A549 (cell line): ENCODE measurements at regions not wholly inside any gene's neighbourhood (a gene's known extent, or its start where the extent isn't known, plus 50 kb on each side); places are given as distances from the start of the nearest gene placed in this dataset.

Experiments
- ATAC-seq, 2 experiments: fragments of 200-7000 bp in 1 of 2; fragments of >200 bp in 1 of 2; cut with Nextera tagmentation in 1 of 2; cut with Tn5 transposase in 1 of 2; 3 replicates each; pipeline versions ENCODE4 v1.8.0 to v1.9.1; 2018 to 2020; ENCODE audit warnings: mild to moderate bottlenecking in 1 of 2, moderate library complexity in 1 of 2
- CTCF ChIA-PET: fragments of 300-600 bp; sonication (Branson Sonifier 250); formaldehyde crosslinking; extraction: SDS; loops from one replicate; lab custom pipeline; 2021; ENCODE audit warnings: antibody characterized with exemption, inconsistent platforms; lab: Yijun Ruan, JAX
- POLR2A ChIA-PET: fragments of 350-600 bp; formaldehyde crosslinking; extraction: SDS; loops from one replicate; lab custom pipeline; 2021; ENCODE audit warnings: antibody characterized with exemption, inconsistent platforms; lab: Yijun Ruan, JAX
- DNase-seq, 2 experiments: peaks; one replicate each; pipeline versions ENCODE4 v3.0.0 to v3.0.0-alpha.2; 2011 to 2016; ENCODE audit warnings: low read depth in 1 of 2, low spot score in 1 of 2
- FAIRE-seq: peaks from 2 replicates; lab custom pipeline; 2011; peaks lifted over from hg19 to GRCh38; lab: Jason Lieb, UNC
- H3K27ac ChIP-seq, 2 experiments: fragments of >200 bp; sonication (Bioruptor Twin); formaldehyde crosslinking; 3 replicates each; pipeline ENCODE4 v1.5.1; 2016 to 2017
- H3K4me1 ChIP-seq: fragments of >200 bp; sonication (Bioruptor Twin); formaldehyde crosslinking; 3 replicates; pipeline ENCODE4 v1.6.1; 2016
- H3K4me2 ChIP-seq: fragments of >200 bp; sonication (Bioruptor Twin); formaldehyde crosslinking; 3 replicates; pipeline ENCODE4 v1.6.1; 2016
- H3K4me3 ChIP-seq: fragments of >200 bp; sonication (Bioruptor Twin); formaldehyde crosslinking; 3 replicates; pipeline ENCODE4 v1.5.1; 2016
- H3K9me3 ChIP-seq: fragments of >200 bp; sonication (Bioruptor Twin); formaldehyde crosslinking; 3 replicates; pipeline ENCODE4 v1.6.1; 2016
- ATOH8 ChIP-seq: fragments of 250-450 bp; sonication (Bioruptor Pico); IDR thresholded peaks from 2 replicates; pipeline ENCODE4 v1.5.0; 2020; ENCODE audit warnings: low read depth, mild to moderate bottlenecking, moderate library complexity
- BCL3 ChIP-seq: fragments of >200 bp; sonication (Bioruptor Twin); formaldehyde crosslinking; IDR thresholded peaks from 3 replicates; pipeline ENCODE4 v1.6.1; 2016
- BHLHE40 ChIP-seq: IDR thresholded peaks from 2 replicates; pipeline ENCODE4 v1.6.1; 2012; ENCODE audit warnings: low read depth, low read length, inconsistent platforms
- CBX8 ChIP-seq: fragments of 200-600 bp; sonication (generic); IDR thresholded peaks from 2 replicates; pipeline ENCODE4 v1.6.1; 2016
- CEBPB ChIP-seq, 2 experiments: fragments of >200 bp in 1 of 2; sonication (Bioruptor Twin) in 1 of 2; formaldehyde crosslinking in 1 of 2; IDR thresholded peaks; 2 replicates each; pipeline ENCODE4 v1.6.1; 2012 to 2016
- CHD4 ChIP-seq: fragments of 200-600 bp; sonication (generic); IDR thresholded peaks from 2 replicates; pipeline ENCODE4 v1.6.1; 2016; ENCODE audit warnings: antibody characterized with exemption, mild to moderate bottlenecking, borderline replicate concordance
- EHMT2 ChIP-seq: fragments of 200-600 bp; sonication (generic); IDR thresholded peaks from 2 replicates; pipeline ENCODE4 v1.6.1; 2016; ENCODE audit warnings: antibody characterized with exemption, low read depth, mild to moderate bottlenecking, moderate library complexity
- ELK1 ChIP-seq: fragments of 150-350 bp; IDR thresholded peaks from 2 replicates; pipeline ENCODE4 v1.6.1; 2014; ENCODE audit warnings: low read depth, mild to moderate bottlenecking, low read length
- EP300 ChIP-seq, 2 experiments: fragments of >200 bp; sonication (Bioruptor Twin); formaldehyde crosslinking; IDR thresholded peaks; 2 replicates in 1 of 2; 3 replicates in 1 of 2; pipeline ENCODE4 v1.6.1; 2016 to 2017
- ESRRA ChIP-seq: fragments of 150-350 bp; IDR thresholded peaks from 2 replicates; pipeline ENCODE4 v1.6.1; 2014; ENCODE audit warnings: mild to moderate bottlenecking, low read length, borderline replicate concordance
- FOSB ChIP-seq: fragments of 250-450 bp; sonication (Bioruptor Pico); IDR thresholded peaks from 2 replicates; pipeline ENCODE4 v1.5.0; 2020; ENCODE audit warnings: mild to moderate bottlenecking, moderate library complexity
- FOXS1 ChIP-seq: fragments of 250-450 bp; sonication (Bioruptor Pico); IDR thresholded peaks from 2 replicates; pipeline ENCODE4 v1.5.0; 2020; ENCODE audit warnings: mild to moderate bottlenecking, moderate library complexity
- GATA3 ChIP-seq: IDR thresholded peaks from 2 replicates; pipeline ENCODE4 v1.6.1; 2012; ENCODE audit warnings: borderline replicate concordance
- HDAC2 ChIP-seq: fragments of 200-600 bp; sonication (generic); IDR thresholded peaks from 2 replicates; pipeline ENCODE4 v1.6.1; 2016
- HEYL ChIP-seq: fragments of 250-450 bp; sonication (Bioruptor Pico); IDR thresholded peaks from 2 replicates; pipeline ENCODE4 v1.8.0; 2021; ENCODE audit warnings: mild to moderate bottlenecking, moderate library complexity
- HOXA7 ChIP-seq: fragments of 250-450 bp; sonication (Bioruptor Pico); IDR thresholded peaks from 2 replicates; pipeline ENCODE4 v1.5.0; 2020; ENCODE audit warnings: mild to moderate bottlenecking, moderate library complexity
- HOXB5 ChIP-seq: fragments of 250-450 bp; sonication (Bioruptor Pico); IDR thresholded peaks from 2 replicates; pipeline ENCODE4 v1.5.0; 2020; ENCODE audit warnings: mild to moderate bottlenecking, moderate library complexity
- JUN ChIP-seq, 2 experiments: fragments of >200 bp; sonication (Bioruptor Twin); formaldehyde crosslinking; IDR thresholded peaks; 2 replicates in 1 of 2; 3 replicates in 1 of 2; pipeline ENCODE4 v1.6.1; 2016 to 2017
- KDM1A ChIP-seq: fragments of 200-600 bp; sonication (generic); IDR thresholded peaks from 2 replicates; pipeline ENCODE4 v1.6.1; 2016; ENCODE audit warnings: low read depth, mild to moderate bottlenecking
- KDM5A ChIP-seq: fragments of 200-600 bp; sonication (generic); IDR thresholded peaks from 2 replicates; pipeline ENCODE4 v1.6.1; 2016; ENCODE audit warnings: antibody characterized with exemption, mild to moderate bottlenecking
- MAFK ChIP-seq: fragments of 450-650 bp; IDR thresholded peaks from 2 replicates; pipeline ENCODE4 v1.6.1; 2014; ENCODE audit not compliant: partially characterized antibody
- MAZ ChIP-seq: fragments of 150-350 bp; IDR thresholded peaks from 2 replicates; pipeline ENCODE4 v1.6.1; 2014; ENCODE audit warnings: antibody characterized with exemption, low read depth, low read length, borderline replicate concordance
- NFE2L2 ChIP-seq: fragments of 150-350 bp; conservative IDR thresholded peaks from 2 replicates; pipeline ENCODE4 v1.6.1; 2014; ENCODE audit warnings: low read length
- PHF8 ChIP-seq: fragments of 200-600 bp; sonication (generic); IDR thresholded peaks from 2 replicates; pipeline ENCODE4 v1.6.1; 2016; ENCODE audit warnings: low read depth, mild to moderate bottlenecking, antibody characterized with exemption, moderate library complexity, borderline replicate concordance
- POLR2A ChIP-seq: IDR thresholded peaks from 2 replicates; pipeline ENCODE4 v1.6.1; 2012; ENCODE audit warnings: mild to moderate bottlenecking, low read length
- RCOR1 ChIP-seq: fragments of 150-350 bp; IDR thresholded peaks from 2 replicates; pipeline ENCODE4 v1.6.1; 2014; ENCODE audit warnings: antibody characterized with exemption, low read length, low read depth
- REST ChIP-seq: fragments of 200-600 bp; sonication (generic); IDR thresholded peaks from 2 replicates; pipeline ENCODE4 v1.6.1; 2016; ENCODE audit warnings: antibody characterized with exemption, mild to moderate bottlenecking, moderate library complexity
- RNF2 ChIP-seq: fragments of 200-600 bp; sonication (generic); IDR thresholded peaks from 2 replicates; pipeline ENCODE4 v1.6.1; 2016; ENCODE audit warnings: low read depth, mild to moderate bottlenecking, antibody characterized with exemption, moderate library complexity, borderline replicate concordance
- SMC3 ChIP-seq: fragments of >200 bp; sonication (Bioruptor Twin); formaldehyde crosslinking; IDR thresholded peaks from 3 replicates; pipeline ENCODE4 v1.6.1; 2018; ENCODE audit warnings: inconsistent platforms
- ZC3H11A ChIP-seq: fragments of 450-650 bp; IDR thresholded peaks from 2 replicates; pipeline ENCODE4 v1.6.1; 2014; ENCODE audit warnings: antibody characterized with exemption, mild to moderate bottlenecking
- ZSCAN20 ChIP-seq: fragments of 250-450 bp; sonication (Bioruptor Pico); IDR thresholded peaks from 2 replicates; pipeline ENCODE4 v1.8.0; 2022; ENCODE audit warnings: mild to moderate bottlenecking, moderate library complexity
- WGBS: methylation state at CpG from one replicate; pipeline ENCODE4 v1.1.6; 2017; ENCODE audit errors: missing lambda C conversion rate; 5-methylcytosine and 5-hydroxymethylcytosine counted together

GRCh38 chr12:72148709-72149108, 123.5 kb upstream of the TRHDE start:
- FAIRE-seq (no peak), ATAC-seq (no peak), DNase-seq (no peak)
- ChIA-PET CTCF (no interaction called here), POLR2A (no interaction called here)
- Histone ChIP-seq H3K4me3 (no peak overlapping the region), H3K4me2 (no peak overlapping the region), H3K4me1 (no peaks in the 10 kb centered on the region), H3K9me3 (no peaks in the 10 kb centered on the region), H3K27ac (no peak overlapping the region)
- TF ChIP-seq RNF2: no peak
- no peak for TF ChIP-seq CEBPB (IDR thresholded peaks at IDR 0.05)
- TF ChIP-seq CHD4: no peak
- TF ChIP-seq KDM1A: no peak
- no peak for TF ChIP-seq ELK1
- no peak for TF ChIP-seq MAFK
- 0% methylated on average over 3 of the region's 3 CpGs for WGBS

GRCh38 chr12:72162875-72163274, 109.3 kb upstream of the TRHDE start:
- Histone ChIP-seq H3K4me2 (no peak overlapping the region), H3K4me1 (no peaks in the 10 kb centered on the region), H3K4me3 (no peak overlapping the region), H3K9me3 (no peaks in the 10 kb centered on the region), H3K27ac (no peak overlapping the region)
- FAIRE-seq (no peak), ATAC-seq (no peak), DNase-seq (no peak)
- TF ChIP-seq HOXA7 (no peak), BHLHE40 (no peak), GATA3 (no peak), ZC3H11A (no peak), ATOH8 (CRISPR knock-in tag) (no peak), RCOR1 (no peak), ZSCAN20 (CRISPR knock-in tag) (no peak), KDM5A (no peak), REST (no peak), PHF8 (no peak), EP300 (IDR thresholded peaks at IDR 0.05) (no peak), FOXS1 (CRISPR knock-in tag) (no peak), NFE2L2 (no peak), ESRRA (no peak), HEYL (CRISPR knock-in tag) (no peak), SMC3 (no peak)
- POLR2A ChIA-PET: no interaction called here
- CTCF ChIA-PET: no interaction called here
- WGBS: 1% methylated on average over 2 of the region's 2 CpGs

- DNase-seq (no peak), ATAC-seq (no peak), FAIRE-seq (no peak)
- TF ChIP-seq CEBPB (IDR thresholded peaks at IDR 0.05): no peak
- TF ChIP-seq JUN (IDR thresholded peaks at IDR 0.05): no peak
- TF ChIP-seq MAZ: no peak
- TF ChIP-seq RNF2: no peak
- TF ChIP-seq FOSB: no peak
- no peak for TF ChIP-seq SMC3
- TF ChIP-seq POLR2A: no peak
- TF ChIP-seq BCL3: no peak
- no peak for TF ChIP-seq PHF8
- TF ChIP-seq MAFK: no peak
- TF ChIP-seq HDAC2: no peak
- no peak for TF ChIP-seq ATOH8 (CRISPR knock-in tag)
- no peak for TF ChIP-seq HOXB5
- no peak for TF ChIP-seq ZSCAN20 (CRISPR knock-in tag)
- TF ChIP-seq HEYL (CRISPR knock-in tag): no peak
- TF ChIP-seq CBX8: no peak
- TF ChIP-seq EHMT2: no peak
- no peak for TF ChIP-seq EP300 (IDR thresholded peaks at IDR 0.05)
- CTCF ChIA-PET: no interaction called here
- Histone ChIP-seq H3K27ac (no peak overlapping the region), H3K9me3 (no peaks in the 10 kb centered on the region), H3K4me1 (no peaks in the 10 kb centered on the region), H3K4me3 (no peak overlapping the region), H3K4me2 (no peak overlapping the region)
- POLR2A ChIA-PET: no interaction called here
These were observed 103.3 kb upstream of the TRHDE start for GRCh38 chr12:72168851-72169250.
